ENCODE measurements at regions not wholly inside any gene's neighbourhood (a gene's known extent, or its start where the extent isn't known, plus 50 kb on each side); places are given as distances from the start of the nearest gene placed in this dataset.

- TF ChIP-seq EZH2 (IDR thresholded peaks at IDR 0.05; ENCODE audit: borderline replicate concordance): no peak
- no peak for TF ChIP-seq CTCF (IDR thresholded peaks at IDR 0.05; ENCODE audit: poor library complexity)
Observed at GRCh38 chr2:53114991-53115390, 652.6 kb upstream of the CHAC2 start.
